Stimulated activated CD4-positive, alpha-beta T cell treated with anti-CD3 and anti-CD28 coated beads, Interleukin-1b, Interleukin-23, amount 100 ng/mL, for 4 hours (primary cell): ENCODE measurements at regions not wholly inside any gene's neighbourhood (a gene's known extent, or its start where the extent isn't known, plus 50 kb on each side); places are given as distances from the start of the nearest gene placed in this dataset.

Experiments
- DNase-seq, 2 donors: peaks; one replicate each; pipeline ENCODE4 v3.0.0-alpha.2; 2020; ENCODE audit warnings: low read depth in 2 of 2

DNA sequence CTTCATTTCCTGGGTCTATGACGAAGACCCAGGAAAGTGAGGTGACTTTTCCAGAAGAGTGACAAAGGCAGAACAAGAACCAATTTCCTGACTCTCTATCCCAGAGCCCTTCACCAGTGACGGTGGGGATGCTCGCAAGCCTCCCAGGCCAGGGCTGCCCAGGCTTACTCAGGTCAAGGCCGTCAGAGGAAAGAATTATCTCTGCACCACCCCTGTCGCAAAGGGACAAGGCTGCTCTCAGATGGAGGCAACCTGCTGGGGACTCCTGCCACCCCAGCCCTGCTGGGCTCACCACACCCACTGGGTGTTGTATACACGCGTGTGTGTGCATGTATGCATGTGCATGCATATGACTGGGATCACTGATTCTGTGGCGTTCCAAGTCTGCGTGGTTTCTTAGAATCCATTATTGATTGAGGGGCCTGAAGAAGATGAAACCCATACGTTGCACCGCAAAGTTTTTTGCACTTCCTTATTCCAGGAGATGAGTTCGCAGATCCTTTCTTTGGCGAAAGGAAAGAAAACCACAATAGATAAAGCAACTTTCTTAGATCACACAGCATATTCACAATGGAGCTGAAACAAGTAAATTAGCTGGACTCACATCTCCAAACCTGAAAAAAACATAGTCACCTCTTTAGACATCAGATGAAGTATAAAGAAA is 255.8 kb downstream of the RHOU start:
- DNase-seq, result no peak

GRCh38 chr1:228992044-228992443 is 256.8 kb downstream of the RHOU start:
- DNase-seq, result no peak

DNA sequence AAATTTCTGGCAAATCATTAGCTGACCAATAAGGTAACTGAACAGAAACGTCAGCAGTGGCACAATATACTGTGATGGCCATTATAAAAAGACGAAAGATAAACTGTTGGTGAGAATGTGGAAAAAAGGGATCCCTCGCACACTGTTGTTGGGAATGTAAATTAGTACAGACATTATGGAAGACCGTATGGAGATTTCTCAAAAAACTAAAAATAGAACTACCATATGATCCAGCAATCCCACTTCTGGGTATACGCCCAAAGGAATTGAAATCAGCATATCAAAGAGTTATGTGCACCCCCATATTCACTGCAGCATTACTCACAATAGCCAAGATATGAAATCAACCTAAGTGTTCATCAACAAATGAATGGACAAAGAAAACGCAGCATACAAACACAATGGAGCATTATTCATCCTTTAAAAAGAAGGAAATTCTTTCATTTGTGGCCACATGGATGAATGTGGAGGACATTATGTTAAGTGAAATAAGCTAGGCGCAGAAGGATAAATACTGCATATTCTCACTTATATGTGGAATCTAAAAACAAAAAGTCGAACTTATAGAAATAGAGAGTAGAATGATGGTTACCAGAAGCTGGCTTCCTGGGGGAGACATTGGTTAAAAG is 257.7 kb downstream of the RHOU start:
- no peak for DNase-seq

DNA sequence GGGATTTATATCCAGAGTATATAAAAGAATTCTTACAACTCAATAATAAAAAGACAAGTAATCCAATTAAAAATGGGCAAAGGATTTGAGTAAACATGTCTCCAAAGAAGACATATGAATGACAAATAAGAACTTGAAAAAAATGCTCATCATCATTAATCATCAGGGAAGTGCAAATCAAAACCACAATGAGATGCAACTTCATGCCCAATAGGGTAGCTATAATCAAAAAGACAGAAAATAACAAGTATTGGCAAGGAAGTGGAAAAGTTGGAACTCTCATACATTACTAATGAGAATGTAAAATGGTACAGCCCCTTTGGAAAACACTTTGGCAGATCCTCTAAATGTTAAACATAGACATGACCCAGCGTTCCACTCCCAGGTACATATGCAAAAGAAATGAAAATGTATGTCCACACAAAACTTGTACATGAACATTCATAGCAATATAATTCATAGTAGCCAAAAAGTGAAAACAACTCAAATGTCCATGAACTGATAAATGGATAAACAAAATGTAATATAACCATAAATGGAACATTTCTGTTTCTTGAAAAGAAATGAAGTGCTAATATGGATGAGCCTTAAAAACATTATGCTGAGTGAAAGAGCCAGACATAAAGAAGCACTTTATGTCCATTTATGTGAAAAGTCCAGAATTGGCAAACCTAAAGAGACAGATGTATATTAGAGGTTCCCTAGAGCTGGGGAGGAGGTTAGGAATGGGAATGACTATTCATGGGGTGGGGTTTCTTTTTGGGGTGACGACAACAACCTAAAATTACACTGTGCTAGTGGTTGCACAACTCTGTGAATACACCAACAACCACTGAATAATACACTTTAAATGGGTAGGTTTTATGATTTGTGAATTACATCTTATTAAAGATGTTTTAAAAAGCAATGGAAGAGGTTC is 259.7 kb downstream of the RHOU start:
- DNase-seq, result no peak

GRCh38 chr1:228996281-228996680 is 261.0 kb downstream of the RHOU start:
- no peak for DNase-seq

DNA sequence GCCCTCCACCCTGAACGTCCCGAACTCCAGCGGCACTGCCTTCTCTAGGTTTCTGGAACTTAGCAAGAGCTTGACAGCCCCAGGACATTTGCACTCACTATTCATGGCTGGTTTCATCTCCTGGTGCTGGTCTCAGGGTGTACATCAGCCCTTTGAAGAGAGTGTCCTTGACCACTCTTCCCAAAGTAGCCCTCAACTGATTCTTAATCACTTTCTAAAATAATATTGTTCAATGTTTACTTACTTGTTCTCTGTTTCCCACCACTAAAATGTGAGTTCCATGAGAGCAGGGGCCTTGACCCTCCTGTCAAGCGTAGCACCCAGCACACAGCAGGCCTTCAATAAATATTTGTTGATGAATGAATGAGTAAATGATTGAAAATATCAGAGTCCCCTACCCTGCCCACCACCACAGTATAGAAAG is 262.5 kb downstream of the RHOU start:
- no peak for DNase-seq

DNA sequence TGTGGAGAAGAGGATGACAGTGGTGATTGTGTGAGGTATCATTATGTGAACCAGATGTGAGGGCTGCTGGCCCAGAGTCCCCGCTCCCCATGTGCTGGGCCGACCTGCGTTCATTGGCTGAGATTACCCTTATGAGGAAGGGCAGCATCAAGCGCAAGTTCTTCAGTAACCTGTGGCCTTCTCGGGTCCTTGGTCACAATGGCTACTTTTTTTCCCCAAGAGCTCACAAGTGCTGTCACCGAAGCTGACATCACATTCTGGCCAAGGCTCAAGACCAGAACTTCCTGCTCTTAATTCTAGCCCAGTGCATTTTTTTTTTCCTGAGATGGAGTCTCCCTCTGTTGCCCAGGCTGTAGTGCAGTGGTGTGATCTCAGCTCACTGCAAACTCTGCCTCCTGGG is 262.9 kb downstream of the RHOU start:
- DNase-seq, result no peak

DNA sequence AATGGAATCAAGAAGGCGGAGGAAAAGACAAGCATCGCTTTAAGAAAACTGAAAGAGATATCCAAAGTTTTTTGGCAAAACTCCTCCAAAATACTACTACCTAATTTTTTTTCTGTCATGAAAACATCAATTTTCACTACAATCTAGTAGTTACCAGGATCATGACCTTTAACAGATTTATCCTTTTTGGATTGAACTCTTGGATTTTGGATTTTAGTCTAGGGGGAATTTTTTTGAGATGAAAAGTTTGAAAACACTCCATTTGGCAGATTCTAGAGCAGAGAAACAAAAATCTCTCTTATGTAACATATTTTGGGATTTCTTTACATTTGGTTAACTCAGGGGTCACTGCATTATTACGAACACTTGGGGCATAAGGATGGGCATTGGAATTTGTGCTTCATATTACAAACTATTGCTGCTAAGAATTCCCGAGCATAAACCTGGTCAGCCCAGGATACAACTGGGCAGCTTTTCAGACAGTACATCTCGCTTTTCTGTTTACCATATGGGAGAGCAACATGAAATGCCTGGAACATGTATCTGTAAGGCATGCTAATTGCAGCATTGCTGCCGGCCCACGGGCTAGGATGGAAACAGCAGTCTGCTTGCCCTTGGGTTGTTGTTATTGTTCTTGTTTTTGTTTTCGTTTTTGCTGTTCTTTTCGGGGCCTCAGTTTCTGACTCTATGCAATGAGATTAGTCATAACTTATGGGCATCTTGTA is 264.3 kb downstream of the RHOU start:
- no peak for DNase-seq

- no peak for DNase-seq
These were observed 264.9 kb downstream of the RHOU start for GRCh38 chr1:229000187-229000586.

GRCh38 chr1:229001467-229002011 is 266.3 kb downstream of the RHOU start:
- no peak for DNase-seq

DNA sequence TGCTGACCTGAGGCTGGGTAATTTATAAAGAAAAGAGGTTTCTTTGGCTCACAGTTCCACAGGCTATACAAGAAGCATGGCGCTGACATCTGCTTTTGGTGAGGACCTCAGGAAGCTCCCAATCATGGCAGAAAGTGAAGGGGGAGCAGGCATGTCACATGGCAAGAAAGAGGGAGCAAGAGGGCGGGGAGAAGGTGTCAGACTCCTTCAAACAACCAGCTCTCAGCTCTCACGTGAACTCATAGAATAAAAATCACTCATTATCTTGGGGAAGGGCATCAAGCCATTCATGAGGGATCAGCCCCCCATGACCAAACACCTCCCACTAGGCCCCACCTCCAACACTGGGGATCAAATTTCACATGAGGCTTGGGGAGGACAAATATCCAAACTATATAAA is 266.8 kb downstream of the RHOU start:
- no peak for DNase-seq

DNA sequence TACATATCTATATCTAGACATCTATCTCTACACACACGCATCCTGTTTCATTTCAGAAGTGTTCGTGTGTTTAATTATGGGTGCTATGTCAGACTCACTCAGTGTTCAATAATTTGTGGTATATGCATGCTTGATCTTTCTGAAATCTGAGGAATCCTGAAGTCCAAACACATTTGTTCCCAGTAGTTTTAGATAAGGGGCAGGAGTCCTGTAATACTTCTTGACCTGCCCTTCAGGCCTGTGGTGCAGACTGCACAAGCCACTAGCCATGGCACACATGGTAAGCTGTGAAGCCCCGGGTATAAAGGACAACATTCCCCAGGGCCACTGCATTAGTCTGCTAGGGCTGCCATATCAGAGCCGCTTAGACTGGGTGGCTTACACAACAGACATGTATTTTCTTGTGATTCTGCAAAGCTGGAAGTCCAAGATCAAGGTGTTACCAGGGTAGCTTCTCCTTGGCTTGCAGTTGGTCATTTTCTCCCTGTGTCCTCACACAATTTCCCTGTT is 267.2 kb downstream of the RHOU start:
- DNase-seq, result no peak

- DNase-seq, result no peak
These were observed 267.5 kb upstream of the RAB4A start for GRCh38 chr1:229003233-229004031.

DNA sequence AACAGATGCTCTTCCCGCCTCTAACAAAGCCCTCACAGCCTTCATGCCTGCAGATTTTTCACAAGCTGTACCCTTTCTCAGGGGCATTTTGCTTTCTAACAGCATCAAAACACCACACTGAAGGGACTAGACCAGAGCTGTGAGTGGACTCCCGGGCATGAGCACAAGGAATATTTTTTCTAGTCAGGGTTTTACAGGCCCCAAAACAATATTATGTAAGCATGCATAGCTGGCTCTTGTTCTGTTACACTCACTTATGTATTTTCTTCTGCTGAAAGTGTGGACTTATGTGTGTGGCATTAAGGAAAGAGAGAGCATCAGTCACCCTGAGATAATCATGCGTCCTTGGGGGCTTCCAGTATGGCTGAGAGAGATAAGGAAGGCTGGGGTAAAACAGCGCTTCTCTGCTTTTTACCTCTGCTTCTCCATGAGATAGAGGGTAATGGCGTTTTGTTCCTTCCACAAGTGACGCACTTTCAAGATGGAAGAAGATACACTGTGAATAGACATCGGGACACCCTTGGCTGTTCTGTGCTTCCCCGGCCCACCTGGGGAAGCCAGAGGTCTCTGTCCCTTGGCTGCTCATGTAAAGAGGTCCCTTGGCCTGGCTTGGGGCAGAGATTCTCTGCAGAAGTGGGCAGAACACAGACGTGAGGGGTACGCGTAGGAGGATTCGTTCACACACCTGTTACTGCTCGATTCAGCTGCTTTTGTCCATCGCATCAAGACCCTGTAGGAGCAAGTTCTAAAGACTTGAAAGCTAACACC is 266.7 kb upstream of the RAB4A start:
- DNase-seq, result no peak

GRCh38 chr1:229005097-229005496 is 265.8 kb upstream of the RAB4A start:
- DNase-seq, result no peak

GRCh38 chr1:229005556-229005955 is 265.4 kb upstream of the RAB4A start:
- DNase-seq, result no peak

GRCh38 chr1:229006121-229006870 is 264.6 kb upstream of the RAB4A start:
- no peak for DNase-seq

DNA sequence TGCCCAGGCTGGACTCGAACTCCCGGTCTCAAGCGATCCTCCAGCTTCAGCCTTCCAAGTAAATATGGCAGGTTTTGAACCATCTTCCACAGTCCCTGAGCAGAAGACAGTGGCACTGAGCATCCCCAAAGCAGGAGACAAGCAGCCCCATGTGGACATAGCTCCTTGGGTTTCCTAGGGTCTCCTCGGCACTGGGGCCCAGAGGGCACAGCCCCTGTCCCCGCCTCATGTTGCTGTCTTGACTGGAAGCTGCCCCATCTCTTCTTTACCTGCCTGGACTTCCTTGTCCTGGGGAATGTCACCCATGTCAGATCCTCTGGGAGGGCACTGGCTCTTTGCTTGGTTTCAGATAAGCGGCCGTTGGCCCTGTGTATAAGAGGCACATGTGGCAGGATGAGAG is 263.7 kb upstream of the RAB4A start:
- DNase-seq, result no peak

- DNase-seq, result no peak
These were observed 263.2 kb upstream of the RAB4A start for GRCh38 chr1:229007701-229008100.
